ENCODE measurements at regions not wholly inside any gene's neighbourhood (a gene's known extent, or its start where the extent isn't known, plus 50 kb on each side); places are given as distances from the start of the nearest gene placed in this dataset.
"Not testable (repeated sequence)": the region's sequence is repeated elsewhere in the genome, so short reads cannot be mapped to it uniquely, and the experiment has no call there.

DNA sequence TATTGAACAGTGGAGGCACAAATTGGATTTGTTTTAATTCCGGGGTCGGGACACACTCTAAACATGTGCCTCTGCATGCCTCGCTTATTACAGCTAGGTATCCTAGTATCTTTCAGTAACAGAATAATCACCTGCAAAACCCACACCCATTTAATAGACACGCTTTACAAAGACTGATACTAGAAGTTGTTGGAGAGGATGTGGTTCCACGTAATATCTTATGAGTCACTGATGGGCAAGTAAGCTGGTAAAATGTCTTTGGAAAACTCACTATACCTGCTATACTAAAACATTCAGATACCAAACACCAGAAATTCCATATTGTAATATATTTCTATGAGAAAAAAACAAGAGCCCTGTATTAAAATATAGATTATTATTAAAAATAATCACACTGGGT, 84.0 kb downstream of the GGTLC2 start:
- H3K9me3 ChIP-seq: no peaks in the 10 kb centered on the region
- no peak overlapping the region for H3K4me3 ChIP-seq (replicated peaks in 1 of 3)
- 88 to 92% methylated on average over 5 of the region's 5 CpGs for WGBS, 2 donors
- H3K36me3 ChIP-seq: no peaks in the 10 kb centered on the region
- intact Hi-C loops (cut with DNase I): no loop called here
- no peak overlapping the region for H3K27ac ChIP-seq
- TF ChIP-seq, protein P1, sequence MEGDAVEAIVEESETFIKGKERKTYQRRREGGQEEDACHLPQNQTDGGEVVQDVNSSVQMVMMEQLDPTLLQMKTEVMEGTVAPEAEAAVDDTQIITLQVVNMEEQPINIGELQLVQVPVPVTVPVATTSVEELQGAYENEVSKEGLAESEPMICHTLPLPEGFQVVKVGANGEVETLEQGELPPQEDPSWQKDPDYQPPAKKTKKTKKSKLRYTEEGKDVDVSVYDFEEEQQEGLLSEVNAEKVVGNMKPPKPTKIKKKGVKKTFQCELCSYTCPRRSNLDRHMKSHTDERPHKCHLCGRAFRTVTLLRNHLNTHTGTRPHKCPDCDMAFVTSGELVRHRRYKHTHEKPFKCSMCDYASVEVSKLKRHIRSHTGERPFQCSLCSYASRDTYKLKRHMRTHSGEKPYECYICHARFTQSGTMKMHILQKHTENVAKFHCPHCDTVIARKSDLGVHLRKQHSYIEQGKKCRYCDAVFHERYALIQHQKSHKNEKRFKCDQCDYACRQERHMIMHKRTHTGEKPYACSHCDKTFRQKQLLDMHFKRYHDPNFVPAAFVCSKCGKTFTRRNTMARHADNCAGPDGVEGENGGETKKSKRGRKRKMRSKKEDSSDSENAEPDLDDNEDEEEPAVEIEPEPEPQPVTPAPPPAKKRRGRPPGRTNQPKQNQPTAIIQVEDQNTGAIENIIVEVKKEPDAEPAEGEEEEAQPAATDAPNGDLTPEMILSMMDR (IDR thresholded peaks at IDR 0.05): no peak
- no peak for TF ChIP-seq POLR2A (IDR thresholded peaks at IDR 0.05)
- no peak for DNase-seq
- H3K4me1 ChIP-seq: no peaks in the 10 kb centered on the region
- no peaks in the 10 kb centered on the region for H3K27me3 ChIP-seq

- H3K4me1 ChIP-seq: no peaks in the 10 kb centered on the region
- WGBS, 2 donors: 93 to 97% methylated on average over 4 to 6 of the region's 9 CpGs
- no peak overlapping the region for H3K27ac ChIP-seq
- H3K4me3 ChIP-seq (replicated peaks in 1 of 3): no peak overlapping the region
- no peak for TF ChIP-seq POLR2A (IDR thresholded peaks at IDR 0.05)
- TF ChIP-seq, protein P1 (IDR thresholded peaks at IDR 0.05): no peak
- no peak for DNase-seq
- H3K9me3 ChIP-seq: no peaks in the 10 kb centered on the region
- intact Hi-C loops (cut with DNase I): no loop called here
- H3K36me3 ChIP-seq: no peaks in the 10 kb centered on the region
- no peaks in the 10 kb centered on the region for H3K27me3 ChIP-seq
Measured at GRCh38 chr22:22730655-22731373, 86.4 kb downstream of the GGTLC2 start.

GRCh38 chr22:22731374-22731676, 86.9 kb downstream of the GGTLC2 start:
- WGBS, 2 donors: 81 to 92% methylated on average over 1 to 3 of the region's 4 CpGs
- H3K27ac ChIP-seq: no peak overlapping the region
- no peak for TF ChIP-seq POLR2A (IDR thresholded peaks at IDR 0.05)
- TF ChIP-seq, protein P1 (IDR thresholded peaks at IDR 0.05): no peak
- H3K4me3 ChIP-seq (replicated peaks in 1 of 3): no peak overlapping the region
- H3K4me1 ChIP-seq: no peaks in the 10 kb centered on the region
- H3K9me3 ChIP-seq: no peaks in the 10 kb centered on the region
- DNase-seq: no peak
- intact Hi-C loops (cut with DNase I): no loop called here
- no peaks in the 10 kb centered on the region for H3K36me3 ChIP-seq
- H3K27me3 ChIP-seq: no peaks in the 10 kb centered on the region

DNA sequence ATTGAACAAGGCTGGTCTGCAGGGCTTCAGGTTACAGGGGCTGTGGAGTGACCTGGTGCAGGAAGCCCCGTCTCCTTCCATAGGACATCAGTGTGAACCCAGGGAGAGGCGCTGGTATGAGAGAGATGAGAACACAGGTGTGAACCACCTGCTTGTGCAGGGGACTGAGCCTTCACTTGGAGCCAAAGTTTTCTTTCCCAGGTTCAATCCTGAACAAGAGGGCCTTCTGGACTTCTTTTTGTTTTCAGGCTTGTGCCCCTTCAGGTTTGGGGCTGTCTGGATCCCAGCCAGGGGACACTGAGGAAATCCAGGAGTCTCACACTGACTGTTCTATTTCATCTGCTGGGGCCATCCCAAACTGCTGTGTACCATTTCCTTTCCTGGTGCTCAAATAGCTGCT, 88.6 kb downstream of the GGTLC2 start:
- intact Hi-C loops (cut with DNase I); H3K27ac ChIP-seq; H3K27me3 ChIP-seq; H3K4me1 ChIP-seq; H3K4me3 ChIP-seq (replicated peaks in 1 of 3); H3K36me3 ChIP-seq; H3K9me3 ChIP-seq; DNase-seq: not testable (repeated sequence)
- WGBS, 2 donors: 62 to 87% methylated on average over 2 of the region's 2 CpGs

DNA sequence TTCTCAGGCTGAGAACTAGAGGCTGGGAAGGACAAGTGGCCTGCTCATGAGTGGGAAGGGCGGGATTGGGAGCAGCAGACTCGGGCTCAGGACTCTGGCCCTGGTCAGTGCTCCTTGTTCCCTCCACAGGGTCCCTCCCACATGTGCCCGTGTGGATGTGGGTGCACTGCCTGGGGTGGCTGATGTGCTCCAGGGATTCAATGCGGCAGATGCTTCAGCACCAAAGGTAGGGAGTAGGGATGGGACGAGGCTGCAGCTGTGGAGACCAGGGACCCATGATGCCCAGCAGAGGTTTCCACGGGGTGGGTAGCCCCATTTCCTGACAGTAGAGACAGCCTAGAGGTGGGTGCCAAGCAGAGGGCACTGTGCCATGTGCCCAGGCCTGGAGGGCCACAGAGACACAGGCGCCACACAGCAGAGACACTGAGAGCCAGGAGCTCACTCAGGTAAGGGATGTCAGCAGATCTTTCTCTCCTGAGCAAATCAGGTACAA, 89.5 kb downstream of the GGTLC2 start:
- Histone ChIP-seq H3K4me1 (no peaks in the 10 kb centered on the region), H3K27me3 (no peaks in the 10 kb centered on the region), H3K9me3 (no peaks in the 10 kb centered on the region), H3K4me3 (replicated peaks in 1 of 3) (no peak overlapping the region), H3K27ac (no peak overlapping the region), H3K36me3 (no peaks in the 10 kb centered on the region)
- TF ChIP-seq, protein P1 (IDR thresholded peaks at IDR 0.05): no peak
- no peak for TF ChIP-seq POLR2A (IDR thresholded peaks at IDR 0.05)
- DNase-seq: no peak
- intact Hi-C loops (cut with DNase I): no loop called here
- 84 to 85% methylated on average over 5 of the region's 7 CpGs for WGBS, 2 donors

DNA sequence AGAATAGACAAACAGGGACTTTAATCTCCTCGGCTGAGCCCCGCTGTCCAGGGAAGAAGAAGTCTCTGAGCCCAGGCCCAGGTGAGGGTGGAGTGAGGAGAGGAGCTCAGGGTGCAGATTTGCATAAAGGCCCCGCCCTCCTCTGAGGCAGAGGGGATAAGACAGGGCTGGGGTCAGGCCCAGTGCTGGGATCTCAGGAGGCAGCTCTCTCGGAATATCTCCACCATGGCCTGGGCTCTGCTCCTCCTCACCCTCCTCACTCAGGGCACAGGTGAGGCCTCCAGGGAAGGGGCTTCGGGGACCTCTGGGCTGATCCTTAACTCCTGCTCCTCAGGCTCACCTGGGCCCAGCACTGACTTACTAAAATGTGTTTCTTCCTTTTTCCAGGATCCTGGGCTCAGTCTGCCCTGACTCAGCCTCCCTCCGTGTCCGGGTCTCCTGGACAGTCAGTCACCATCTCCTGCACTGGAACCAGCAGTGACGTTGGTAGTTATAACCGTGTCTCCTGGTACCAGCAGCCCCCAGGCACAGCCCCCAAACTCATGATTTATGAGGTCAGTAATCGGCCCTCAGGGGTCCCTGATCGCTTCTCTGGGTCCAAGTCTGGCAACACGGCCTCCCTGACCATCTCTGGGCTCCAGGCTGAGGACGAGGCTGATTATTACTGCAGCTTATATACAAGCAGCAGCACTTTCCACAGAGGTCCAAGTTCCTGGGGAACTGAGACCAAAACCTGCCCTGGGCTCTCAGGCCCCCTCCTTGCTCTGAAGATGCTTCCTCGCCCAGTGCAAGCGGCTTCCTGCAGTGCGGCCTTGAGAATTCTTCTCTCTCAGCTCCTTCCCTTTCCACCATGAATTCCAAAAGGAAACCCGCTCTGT, 90.2 kb downstream of the GGTLC2 start:
- H3K27me3 ChIP-seq; H3K9me3 ChIP-seq; H3K36me3 ChIP-seq; H3K27ac ChIP-seq; intact Hi-C loops (cut with DNase I); H3K4me3 ChIP-seq (replicated peaks in 1 of 3); H3K4me1 ChIP-seq; DNase-seq: not testable (repeated sequence)
- 80 to 85% methylated on average over 16 to 17 of the region's 17 CpGs for WGBS, 2 donors

- DNase-seq; H3K4me1 ChIP-seq; H3K36me3 ChIP-seq; H3K4me3 ChIP-seq (replicated peaks in 1 of 3); H3K27me3 ChIP-seq; intact Hi-C loops (cut with DNase I); H3K9me3 ChIP-seq; H3K27ac ChIP-seq: not testable (repeated sequence)
- 91 to 94% methylated on average over 4 of the region's 4 CpGs for WGBS, 2 donors
Measured at GRCh38 chr22:22735276-22735675, 90.9 kb downstream of the GGTLC2 start.

Data from thyroid gland (tissue), 4 donors.